Central memory CD8-positive, alpha-beta T cell (primary cell): ENCODE measurements at regions not wholly inside any gene's neighbourhood (a gene's known extent, or its start where the extent isn't known, plus 50 kb on each side); places are given as distances from the start of the nearest gene placed in this dataset.

Experiments used
- ATAC-seq: fragments of 150-1000 bp; cut with Tn5 transposase; replicated peaks from 2 replicates; pipeline ENCODE4 v1.10.0; 2022; ENCODE audit warnings: mild to moderate bottlenecking, moderate FRiP score, moderate number of reproducible peaks; ENCODE audit not compliant: poor library complexity, severe bottlenecking; ENCODE audit errors: extremely low read depth
- DNase-seq, 2 donors: peaks; one replicate each; pipeline ENCODE4 v3.0.0; 2021; ENCODE audit warnings: low spot score in 2 of 2
- H3K27ac Mint-ChIP-seq: one replicate; pipeline ENCODE4 v1.8.0; 2022; ENCODE audit warnings: low read depth, mild to moderate bottlenecking, moderate library complexity, mixed read lengths
- H3K27me3 Mint-ChIP-seq: one replicate; pipeline ENCODE4 v1.8.0; 2022; ENCODE audit warnings: mixed read lengths
- H3K36me3 Mint-ChIP-seq: one replicate; pipeline ENCODE4 v1.8.0; 2022; ENCODE audit warnings: mild to moderate bottlenecking, moderate library complexity, mixed read lengths; ENCODE audit not compliant: insufficient read depth
- H3K4me1 Mint-ChIP-seq: one replicate; pipeline ENCODE4 v1.8.0; 2022; ENCODE audit warnings: mixed read lengths
- H3K4me3 Mint-ChIP-seq: one replicate; pipeline ENCODE4 v1.8.0; 2022; ENCODE audit warnings: mild to moderate bottlenecking, moderate library complexity, mixed read lengths
- H3K9me3 Mint-ChIP-seq: one replicate; pipeline ENCODE4 v1.8.0; 2022; ENCODE audit warnings: mixed read lengths

GRCh38 chr10:130531312-130531711 lies 395.1 kb downstream of the GLRX3 start:
- no peaks in the 10 kb centered on the region for H3K27me3 Mint-ChIP-seq
- ATAC-seq (no peak), DNase-seq (no peak)
- no peak overlapping the region for H3K27ac Mint-ChIP-seq
- peaks cover 9% of the 10 kb centered on the region for H3K9me3 Mint-ChIP-seq
- no peaks in the 10 kb centered on the region for H3K36me3 Mint-ChIP-seq
- no peak overlapping the region for H3K4me3 Mint-ChIP-seq
- no peaks in the 10 kb centered on the region for H3K4me1 Mint-ChIP-seq

DNA sequence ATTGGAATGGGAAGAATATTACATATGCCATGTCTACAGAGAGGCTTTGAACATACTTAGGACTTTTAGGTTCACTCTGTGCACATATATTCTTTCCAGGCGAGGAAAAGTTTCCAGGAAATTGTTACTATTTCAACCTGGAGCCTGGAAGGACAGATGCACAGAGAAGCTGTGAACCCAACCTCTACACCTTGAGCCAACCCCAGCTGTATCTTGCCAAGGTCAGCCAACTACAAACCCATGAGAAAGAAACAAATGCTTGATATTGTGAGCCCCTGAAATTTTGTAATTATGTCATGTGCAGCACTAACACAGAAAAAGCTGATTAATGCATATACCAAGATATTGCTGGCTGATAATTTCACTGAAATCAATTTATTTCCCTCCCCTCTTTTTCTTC lies 404.9 kb downstream of the GLRX3 start:
- no peak overlapping the region for H3K27ac Mint-ChIP-seq
- no peak for DNase-seq
- H3K4me3 Mint-ChIP-seq = no peak overlapping the region
- peaks cover 2% of the 10 kb centered on the region for H3K36me3 Mint-ChIP-seq
- peaks cover 3% of the 10 kb centered on the region for H3K9me3 Mint-ChIP-seq
- no peaks in the 10 kb centered on the region for H3K27me3 Mint-ChIP-seq
- ATAC-seq = no peak
- no peaks in the 10 kb centered on the region for H3K4me1 Mint-ChIP-seq

- Mint-ChIP-seq H3K27ac (no peak overlapping the region), H3K4me1 (no peaks in the 10 kb centered on the region), H3K27me3 (no peaks in the 10 kb centered on the region), H3K4me3 (no peak overlapping the region), H3K36me3 (peaks cover 2% of the 10 kb centered on the region), H3K9me3 (no peaks in the 10 kb centered on the region)
- DNase-seq (no peak), ATAC-seq (no peak)
Observed at GRCh38 chr10:130542761-130543160, 406.6 kb downstream of the GLRX3 start.

- no peak for ATAC-seq
- no peak for DNase-seq
- Mint-ChIP-seq H3K9me3 (no peaks in the 10 kb centered on the region), H3K27me3 (no peaks in the 10 kb centered on the region), H3K27ac (no peak overlapping the region), H3K36me3 (peaks cover 2% of the 10 kb centered on the region), H3K4me3 (no peak overlapping the region), H3K4me1 (no peaks in the 10 kb centered on the region)
Observed at GRCh38 chr10:130543794-130544193, 407.6 kb downstream of the GLRX3 start.

DNA sequence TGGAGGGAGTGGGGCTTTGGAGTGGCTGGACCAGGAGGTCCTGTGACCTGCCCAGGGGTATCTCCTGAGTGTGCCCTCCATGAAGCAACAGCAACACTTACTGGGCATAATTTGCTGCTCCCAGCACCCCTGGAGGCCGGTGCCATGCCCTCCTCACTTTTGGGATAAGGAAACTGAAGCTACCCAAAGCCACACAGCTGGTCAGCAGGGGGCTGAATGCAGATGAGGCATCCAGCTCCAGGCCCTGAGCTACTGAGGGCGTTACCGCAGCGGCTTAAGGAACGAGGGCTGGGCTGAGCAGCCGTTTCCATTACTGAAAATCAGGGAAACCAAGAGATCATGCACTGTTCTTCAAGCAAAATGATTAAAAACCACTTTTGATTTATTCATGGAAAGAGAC lies 408.9 kb downstream of the GLRX3 start:
- H3K36me3 Mint-ChIP-seq = peaks cover 2% of the 10 kb centered on the region
- no peak for ATAC-seq

GRCh38 chr10:130545697-130546096 lies 409.5 kb downstream of the GLRX3 start:
- no peak for DNase-seq
- Mint-ChIP-seq H3K9me3 (no peaks in the 10 kb centered on the region), H3K27me3 (no peaks in the 10 kb centered on the region), H3K4me3 (no peak overlapping the region), H3K4me1 (no peaks in the 10 kb centered on the region), H3K36me3 (peaks cover 2% of the 10 kb centered on the region), H3K27ac (no peak overlapping the region)
- no peak for ATAC-seq

More for the DNA sequence above, 408.9 kb downstream of the GLRX3 start:
- Mint-ChIP-seq H3K4me1 (no peaks in the 10 kb centered on the region), H3K4me3 (no peak overlapping the region), H3K9me3 (no peaks in the 10 kb centered on the region), H3K27ac (no peak overlapping the region), H3K27me3 (no peaks in the 10 kb centered on the region)
- no peak for DNase-seq

GRCh38 chr10:130546841-130547240 lies 410.6 kb downstream of the GLRX3 start:
- DNase-seq (no peak), ATAC-seq (no peak)
- H3K27ac Mint-ChIP-seq = no peak overlapping the region
- H3K36me3 Mint-ChIP-seq = peaks cover 2% of the 10 kb centered on the region
- H3K9me3 Mint-ChIP-seq = no peaks in the 10 kb centered on the region
- no peak overlapping the region for H3K4me3 Mint-ChIP-seq
- H3K27me3 Mint-ChIP-seq = no peaks in the 10 kb centered on the region
- H3K4me1 Mint-ChIP-seq = no peaks in the 10 kb centered on the region

DNA sequence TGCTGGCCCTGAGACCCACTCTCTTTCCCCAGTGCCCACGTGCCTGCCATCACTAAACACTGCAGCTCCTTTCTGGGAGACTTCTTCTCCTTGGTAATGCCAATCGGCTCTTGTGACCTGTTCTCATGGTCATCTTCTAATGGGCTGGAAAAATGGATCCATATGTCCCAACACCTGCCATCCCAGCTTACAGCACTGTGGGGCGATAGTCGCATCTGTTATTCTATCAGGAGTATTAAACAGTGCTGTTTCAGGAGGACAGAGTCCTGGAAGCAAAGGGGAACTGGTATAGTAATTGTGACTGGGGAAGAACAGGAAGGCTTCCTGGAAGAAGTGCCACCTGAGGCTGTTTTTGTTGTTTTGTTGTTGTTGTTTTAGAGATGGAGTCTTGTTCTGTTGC lies 411.2 kb downstream of the GLRX3 start:
- DNase-seq (no peak), ATAC-seq (no peak)
- no peaks in the 10 kb centered on the region for H3K4me1 Mint-ChIP-seq
- no peak overlapping the region for H3K4me3 Mint-ChIP-seq
- no peaks in the 10 kb centered on the region for H3K27me3 Mint-ChIP-seq
- H3K9me3 Mint-ChIP-seq = no peaks in the 10 kb centered on the region
- no peak overlapping the region for H3K27ac Mint-ChIP-seq
- peaks cover 2% of the 10 kb centered on the region for H3K36me3 Mint-ChIP-seq

- Mint-ChIP-seq H3K4me1 (no peaks in the 10 kb centered on the region), H3K9me3 (peaks cover 6% of the 10 kb centered on the region), H3K27ac (no peak overlapping the region), H3K27me3 (no peaks in the 10 kb centered on the region), H3K4me3 (no peak overlapping the region), H3K36me3 (no peaks in the 10 kb centered on the region)
- ATAC-seq (no peak), DNase-seq (no peak)
Observed at GRCh38 chr10:130550952-130551674, 414.9 kb downstream of the GLRX3 start.

- H3K4me1 Mint-ChIP-seq = no peaks in the 10 kb centered on the region
- peaks cover 6% of the 10 kb centered on the region for H3K9me3 Mint-ChIP-seq
- ATAC-seq (no peak), DNase-seq (no peak)
- H3K4me3 Mint-ChIP-seq = no peak overlapping the region
- H3K27me3 Mint-ChIP-seq = no peaks in the 10 kb centered on the region
- H3K36me3 Mint-ChIP-seq = no peaks in the 10 kb centered on the region
- H3K27ac Mint-ChIP-seq = no peak overlapping the region
Observed at GRCh38 chr10:130551676-130552075, 415.5 kb downstream of the GLRX3 start.

DNA sequence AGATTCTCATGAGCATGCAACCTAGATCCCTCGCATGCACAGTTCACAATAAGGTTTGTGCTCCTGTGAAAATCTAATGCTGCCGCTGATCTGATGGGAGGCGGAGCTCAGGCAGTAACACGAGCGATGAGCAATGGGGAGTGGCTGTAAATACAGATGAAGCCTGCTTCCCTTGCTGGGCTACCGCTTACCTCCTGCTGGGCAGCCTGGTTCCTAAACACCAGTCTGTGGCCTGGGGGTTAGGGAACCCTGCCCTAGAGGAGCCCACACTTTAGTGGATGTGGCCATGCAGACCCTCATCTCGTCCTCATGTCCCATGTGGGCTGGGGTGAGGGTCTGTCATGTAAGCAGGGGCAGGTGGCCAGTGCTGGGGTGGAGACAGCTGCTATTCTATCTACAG lies 417.6 kb downstream of the GLRX3 start:
- no peaks in the 10 kb centered on the region for H3K27me3 Mint-ChIP-seq
- no peaks in the 10 kb centered on the region for H3K4me1 Mint-ChIP-seq
- H3K9me3 Mint-ChIP-seq = peaks cover 6% of the 10 kb centered on the region
- H3K4me3 Mint-ChIP-seq = no peak overlapping the region
- no peaks in the 10 kb centered on the region for H3K36me3 Mint-ChIP-seq
- ATAC-seq (no peak), DNase-seq (no peak)
- H3K27ac Mint-ChIP-seq = no peak overlapping the region

GRCh38 chr10:130554701-130555410 lies 418.7 kb downstream of the GLRX3 start:
- Mint-ChIP-seq H3K4me1 (no peaks in the 10 kb centered on the region), H3K36me3 (no peaks in the 10 kb centered on the region), H3K4me3 (no peak overlapping the region), H3K27me3 (no peaks in the 10 kb centered on the region), H3K27ac (no peak overlapping the region), H3K9me3 (peaks cover 6% of the 10 kb centered on the region)
- no peak for DNase-seq
- ATAC-seq = no peak

DNA sequence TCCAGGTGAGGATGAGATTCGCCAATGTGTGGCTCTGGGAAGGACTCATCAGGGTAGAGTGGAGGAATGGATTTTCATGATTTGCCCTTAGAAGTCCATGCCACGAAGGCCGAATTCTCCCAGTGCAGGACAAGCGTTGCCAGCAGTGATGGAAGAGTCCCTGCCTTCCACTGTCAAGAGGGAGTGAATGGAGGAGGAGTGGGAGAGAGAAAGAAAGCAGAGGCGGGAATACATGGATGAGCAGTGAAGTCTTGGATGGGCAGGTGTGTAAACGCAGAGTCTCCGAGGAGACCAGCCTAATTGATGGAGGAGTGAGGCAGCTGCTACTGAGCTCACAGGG lies 419.2 kb downstream of the GLRX3 start:
- Mint-ChIP-seq H3K27ac (no peak overlapping the region), H3K9me3 (peaks cover 6% of the 10 kb centered on the region), H3K4me1 (no peaks in the 10 kb centered on the region), H3K36me3 (no peaks in the 10 kb centered on the region), H3K27me3 (no peaks in the 10 kb centered on the region), H3K4me3 (no peak overlapping the region)
- DNase-seq (no peak), ATAC-seq (no peak)
